ENCODE measurements at regions not wholly inside any gene's neighbourhood (a gene's known extent, or its start where the extent isn't known, plus 50 kb on each side); places are given as distances from the start of the nearest gene placed in this dataset.

DNA sequence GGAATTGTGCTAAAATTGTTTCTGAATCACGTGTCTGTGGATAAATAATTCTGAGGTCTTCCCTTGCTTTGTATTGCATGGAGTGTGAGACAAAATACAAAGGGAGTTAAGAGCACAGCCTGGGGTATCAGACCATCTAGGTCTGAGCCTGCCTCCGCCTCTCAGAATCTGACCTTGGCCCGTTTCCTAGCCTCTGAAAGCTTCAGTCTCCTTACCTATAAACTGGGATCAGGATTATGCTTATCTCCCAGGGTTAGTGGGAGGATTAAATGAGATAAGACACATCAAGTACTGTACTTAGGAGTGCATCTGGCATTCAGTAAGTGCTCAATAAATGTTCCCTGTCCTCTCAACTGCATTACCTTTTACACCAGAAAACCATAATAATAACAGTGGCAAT is 140.6 kb upstream of the TENM3 start:
- 88% methylated on average over 1 of the region's 3 CpGs for WGBS (ENCODE audit: insufficient coverage)
- Histone ChIP-seq H3K4me3 (ENCODE audit: control insufficient read depth in 1 of 2, extremely low read depth in 1 of 2, low read length in 1 of 2) (no peak overlapping the region), H3K4me1 (ENCODE audit: control insufficient read depth in 1 of 2, extremely low read depth in 1 of 2, insufficient read depth in 2 of 2, low read length in 2 of 2) (no peaks in the 10 kb centered on the region), H3K27ac (ENCODE audit: low read length) (no peak overlapping the region), H3K36me3 (ENCODE audit: control insufficient read depth in 2 of 2, extremely low read depth in 1 of 2, insufficient read depth in 1 of 2, low read length in 1 of 2) (no peaks in the 10 kb centered on the region), H3K9me3 (no peaks in the 10 kb centered on the region), H3K27me3 (replicated peaks in 1 of 2; ENCODE audit: control insufficient read depth in 2 of 2, extremely low read depth in 1 of 2, insufficient read depth in 2 of 2, low read length in 1 of 2) (no peaks in the 10 kb centered on the region)
- H3K27ac Mint-ChIP-seq: no peak overlapping the region
- CTCF ChIA-PET: no interaction called here
- H3K4me1 Mint-ChIP-seq: no peaks in the 10 kb centered on the region
- DNase-seq (no peak), ATAC-seq (replicated peaks in 1 of 4) (no peak)
- POLR2A ChIA-PET: no interaction called here
- no peak overlapping the region for H3K4me3 Mint-ChIP-seq
- no peaks in the 10 kb centered on the region for H3K27me3 Mint-ChIP-seq
- H3K36me3 Mint-ChIP-seq: no peaks in the 10 kb centered on the region
- peaks cover 0 to 5% (median 4%) of the 10 kb centered on the region in 3 donors for H3K9me3 Mint-ChIP-seq

- CTCF ChIA-PET: interaction anchor here in 1 of 2 donors (0.5 kb wide), 1 partner anchor 311 kb away, joined by 7 read pairs; no protein-coding TSS in a partner anchor
- H3K9me3 Mint-ChIP-seq: no peaks in the 10 kb centered on the region
- H3K36me3 ChIP-seq (ENCODE audit: control insufficient read depth in 2 of 2, extremely low read depth in 1 of 2, insufficient read depth in 1 of 2, low read length in 1 of 2): no peaks in the 10 kb centered on the region
- H3K27me3 Mint-ChIP-seq: no peaks in the 10 kb centered on the region
- no peak overlapping the region for H3K4me3 ChIP-seq (ENCODE audit: control insufficient read depth in 1 of 2, extremely low read depth in 1 of 2, low read length in 1 of 2)
- H3K9me3 ChIP-seq: no peaks in the 10 kb centered on the region
- WGBS (ENCODE audit: insufficient coverage): 81% methylated on average over 2 of the region's 5 CpGs
- no peak overlapping the region for H3K27ac ChIP-seq (ENCODE audit: low read length)
- POLR2A ChIA-PET: interaction anchor here in 1 of 2 donors (0.6 kb wide), 1 partner anchor 638 kb away, joined by 4 read pairs; no protein-coding TSS in a partner anchor
- no peak overlapping the region for H3K4me3 Mint-ChIP-seq
- H3K4me1 Mint-ChIP-seq: no peaks in the 10 kb centered on the region
- ATAC-seq (replicated peaks in 1 of 4) (no peak), DNase-seq (no peak)
- no peak overlapping the region for H3K27ac Mint-ChIP-seq
- H3K27me3 ChIP-seq (replicated peaks in 1 of 2; ENCODE audit: control insufficient read depth in 2 of 2, extremely low read depth in 1 of 2, insufficient read depth in 2 of 2, low read length in 1 of 2): no peaks in the 10 kb centered on the region
- no peaks in the 10 kb centered on the region for H3K4me1 ChIP-seq (ENCODE audit: control insufficient read depth in 1 of 2, extremely low read depth in 1 of 2, insufficient read depth in 2 of 2, low read length in 2 of 2)
- H3K36me3 Mint-ChIP-seq: no peaks in the 10 kb centered on the region
These were observed 139.4 kb upstream of the TENM3 start for GRCh38 chr4:182103614-182104319.

DNA sequence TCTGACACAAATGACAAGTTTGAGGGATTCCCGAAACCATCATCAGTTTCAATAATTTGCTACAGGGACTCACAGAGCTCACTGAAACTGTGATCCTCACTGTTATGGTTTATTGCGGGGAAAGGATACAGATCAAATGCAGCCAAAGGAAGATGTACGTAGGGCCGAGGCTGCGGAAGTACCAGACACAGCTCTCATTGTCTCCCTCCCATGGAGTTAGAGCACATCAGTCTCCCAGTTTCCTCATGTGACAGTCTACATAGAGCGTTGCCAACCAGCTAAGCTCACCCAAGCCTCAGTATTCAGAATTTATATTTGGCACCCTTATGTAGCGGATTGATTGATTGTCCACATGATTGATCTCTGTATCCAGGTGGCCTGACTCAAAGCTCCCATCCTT is 137.8 kb upstream of the TENM3 start:
- 80% methylated on average over 4 of the region's 7 CpGs for WGBS (ENCODE audit: insufficient coverage)
- POLR2A ChIA-PET: no interaction called here
- no peaks in the 10 kb centered on the region for H3K36me3 ChIP-seq (ENCODE audit: control insufficient read depth in 2 of 2, extremely low read depth in 1 of 2, insufficient read depth in 1 of 2, low read length in 1 of 2)
- Mint-ChIP-seq H3K4me1 (no peaks in the 10 kb centered on the region), H3K9me3 (no peaks in the 10 kb centered on the region), H3K27ac (no peak overlapping the region), H3K27me3 (no peaks in the 10 kb centered on the region), H3K36me3 (no peaks in the 10 kb centered on the region), H3K4me3 (no peak overlapping the region)
- no peak overlapping the region for H3K27ac ChIP-seq (ENCODE audit: low read length)
- ATAC-seq (replicated peaks in 1 of 4): no peak
- no peaks in the 10 kb centered on the region for H3K27me3 ChIP-seq (replicated peaks in 1 of 2; ENCODE audit: control insufficient read depth in 2 of 2, extremely low read depth in 1 of 2, insufficient read depth in 2 of 2, low read length in 1 of 2)
- CTCF ChIA-PET: no interaction called here
- no peaks in the 10 kb centered on the region for H3K9me3 ChIP-seq
- H3K4me1 ChIP-seq (ENCODE audit: control insufficient read depth in 1 of 2, extremely low read depth in 1 of 2, insufficient read depth in 2 of 2, low read length in 2 of 2): no peaks in the 10 kb centered on the region
- no peak for DNase-seq
- no peak overlapping the region for H3K4me3 ChIP-seq (ENCODE audit: control insufficient read depth in 1 of 2, extremely low read depth in 1 of 2, low read length in 1 of 2)

- Histone ChIP-seq H3K9me3 (no peaks in the 10 kb centered on the region), H3K27me3 (replicated peaks in 1 of 2; ENCODE audit: control insufficient read depth in 2 of 2, extremely low read depth in 1 of 2, insufficient read depth in 2 of 2, low read length in 1 of 2) (no peaks in the 10 kb centered on the region), H3K27ac (ENCODE audit: low read length) (no peak overlapping the region), H3K4me3 (ENCODE audit: control insufficient read depth in 1 of 2, extremely low read depth in 1 of 2, low read length in 1 of 2) (no peak overlapping the region), H3K36me3 (ENCODE audit: control insufficient read depth in 2 of 2, extremely low read depth in 1 of 2, insufficient read depth in 1 of 2, low read length in 1 of 2) (no peaks in the 10 kb centered on the region), H3K4me1 (ENCODE audit: control insufficient read depth in 1 of 2, extremely low read depth in 1 of 2, insufficient read depth in 2 of 2, low read length in 2 of 2) (no peaks in the 10 kb centered on the region)
- DNase-seq (no peak), ATAC-seq (replicated peaks in 1 of 4) (no peak)
- no peaks in the 10 kb centered on the region for H3K27me3 Mint-ChIP-seq
- H3K9me3 Mint-ChIP-seq: no peaks in the 10 kb centered on the region
- H3K4me1 Mint-ChIP-seq: no peaks in the 10 kb centered on the region
- 85% methylated on average over 4 of the region's 8 CpGs for WGBS (ENCODE audit: insufficient coverage)
- H3K27ac Mint-ChIP-seq: no peak overlapping the region
- no peaks in the 10 kb centered on the region for H3K36me3 Mint-ChIP-seq
- H3K4me3 Mint-ChIP-seq: no peak overlapping the region
- ChIA-PET POLR2A (no interaction called here), CTCF (no interaction called here)
These were observed 135.3 kb upstream of the TENM3 start for GRCh38 chr4:182107931-182108330.

GRCh38 chr4:182111586-182111985 is 131.6 kb upstream of the TENM3 start:
- Histone ChIP-seq H3K27me3 (replicated peaks in 1 of 2; ENCODE audit: control insufficient read depth in 2 of 2, extremely low read depth in 1 of 2, insufficient read depth in 2 of 2, low read length in 1 of 2) (no peaks in the 10 kb centered on the region), H3K4me1 (ENCODE audit: control insufficient read depth in 1 of 2, extremely low read depth in 1 of 2, insufficient read depth in 2 of 2, low read length in 2 of 2) (no peaks in the 10 kb centered on the region), H3K36me3 (ENCODE audit: control insufficient read depth in 2 of 2, extremely low read depth in 1 of 2, insufficient read depth in 1 of 2, low read length in 1 of 2) (no peaks in the 10 kb centered on the region), H3K9me3 (no peaks in the 10 kb centered on the region), H3K4me3 (ENCODE audit: control insufficient read depth in 1 of 2, extremely low read depth in 1 of 2, low read length in 1 of 2) (no peak overlapping the region), H3K27ac (ENCODE audit: low read length) (no peak overlapping the region)
- no peaks in the 10 kb centered on the region for H3K4me1 Mint-ChIP-seq
- ChIA-PET CTCF (no interaction called here), POLR2A (no interaction called here)
- ATAC-seq (replicated peaks in 1 of 4) (no peak), DNase-seq (no peak)
- no peak overlapping the region for H3K27ac Mint-ChIP-seq
- 71% methylated on average over 1 of the region's 1 CpG for WGBS (ENCODE audit: insufficient coverage)
- H3K27me3 Mint-ChIP-seq: peaks cover 0 to 3% of the 10 kb centered on the region in 2 donors
- no peaks in the 10 kb centered on the region for H3K36me3 Mint-ChIP-seq
- no peak overlapping the region for H3K4me3 Mint-ChIP-seq
- H3K9me3 Mint-ChIP-seq: peaks cover 2 to 5% (median 4%) of the 10 kb centered on the region in 3 donors

DNA sequence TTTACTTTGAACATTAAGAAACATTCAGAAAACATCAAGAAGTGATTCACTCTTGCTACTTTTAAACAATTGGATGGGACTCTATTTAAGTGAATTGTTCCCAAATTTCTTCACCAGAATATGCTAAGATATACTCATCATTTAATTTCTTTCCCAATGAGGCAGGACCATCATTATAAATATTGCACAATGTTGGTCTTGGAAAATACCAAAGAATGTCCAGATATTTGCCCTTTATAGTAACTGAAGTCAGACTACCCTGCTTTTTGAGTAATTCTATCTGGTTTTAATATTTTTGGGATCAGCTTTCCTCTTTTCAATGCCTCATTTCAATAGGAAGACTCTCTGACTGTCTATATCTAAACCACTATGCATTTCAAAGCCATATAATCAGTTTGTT is 129.4 kb upstream of the TENM3 start:
- Histone ChIP-seq H3K4me1 (ENCODE audit: control insufficient read depth in 1 of 2, extremely low read depth in 1 of 2, insufficient read depth in 2 of 2, low read length in 2 of 2) (no peaks in the 10 kb centered on the region), H3K9me3 (no peaks in the 10 kb centered on the region), H3K27me3 (replicated peaks in 1 of 2; ENCODE audit: control insufficient read depth in 2 of 2, extremely low read depth in 1 of 2, insufficient read depth in 2 of 2, low read length in 1 of 2) (no peaks in the 10 kb centered on the region), H3K4me3 (ENCODE audit: control insufficient read depth in 1 of 2, extremely low read depth in 1 of 2, low read length in 1 of 2) (no peak overlapping the region), H3K27ac (ENCODE audit: low read length) (no peak overlapping the region), H3K36me3 (ENCODE audit: control insufficient read depth in 2 of 2, extremely low read depth in 1 of 2, insufficient read depth in 1 of 2, low read length in 1 of 2) (no peaks in the 10 kb centered on the region)
- H3K27me3 Mint-ChIP-seq: peaks cover 0 to 3% of the 10 kb centered on the region in 2 donors
- no peak overlapping the region for H3K4me3 Mint-ChIP-seq
- ChIA-PET POLR2A (no interaction called here), CTCF (no interaction called here)
- H3K9me3 Mint-ChIP-seq: peaks cover 4 to 5% (median 5%) of the 10 kb centered on the region in 3 donors
- DNase-seq: no peak
- H3K27ac Mint-ChIP-seq: no peak overlapping the region
- no peaks in the 10 kb centered on the region for H3K4me1 Mint-ChIP-seq
- no peaks in the 10 kb centered on the region for H3K36me3 Mint-ChIP-seq
- ATAC-seq (replicated peaks in 1 of 4): no peak

DNA sequence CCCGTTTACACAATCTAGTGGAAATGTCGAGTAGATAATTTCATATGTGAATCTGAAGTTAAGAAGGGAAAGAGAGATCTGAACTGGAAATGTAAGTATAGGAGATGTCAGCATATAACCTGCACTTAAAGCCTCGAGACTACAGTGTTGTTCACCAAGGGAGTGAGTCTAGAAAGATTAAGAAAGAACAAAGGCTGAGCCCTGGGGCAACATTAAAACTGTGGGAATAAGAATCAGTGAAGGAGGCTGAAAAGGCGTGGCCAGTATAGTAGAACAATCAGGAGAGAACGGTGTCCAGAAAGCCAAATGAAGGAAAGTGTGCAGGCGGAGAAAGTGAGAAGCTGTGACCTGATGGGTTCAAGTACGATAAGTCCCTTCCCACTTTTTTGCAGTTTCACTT is 118.8 kb upstream of the TENM3 start:
- no peaks in the 10 kb centered on the region for H3K9me3 ChIP-seq
- Mint-ChIP-seq H3K4me3 (no peak overlapping the region), H3K4me1 (no peaks in the 10 kb centered on the region), H3K36me3 (no peaks in the 10 kb centered on the region), H3K27ac (no peak overlapping the region), H3K27me3 (peaks cover 0 to 3% of the 10 kb centered on the region in 2 donors), H3K9me3 (peaks cover 22 to 25% (median 24%) of the 10 kb centered on the region in 3 donors)
- DNase-seq (no peak), ATAC-seq (replicated peaks in 1 of 4) (no peak)
- H3K4me1 ChIP-seq (ENCODE audit: control insufficient read depth in 1 of 2, extremely low read depth in 1 of 2, insufficient read depth in 2 of 2, low read length in 2 of 2): no peaks in the 10 kb centered on the region
- H3K27me3 ChIP-seq (replicated peaks in 1 of 2; ENCODE audit: control insufficient read depth in 2 of 2, extremely low read depth in 1 of 2, insufficient read depth in 2 of 2, low read length in 1 of 2): peaks cover 0 to 2% of the 10 kb centered on the region in 2 experiments
- H3K36me3 ChIP-seq (ENCODE audit: control insufficient read depth in 2 of 2, extremely low read depth in 1 of 2, insufficient read depth in 1 of 2, low read length in 1 of 2): no peaks in the 10 kb centered on the region
- no peak overlapping the region for H3K4me3 ChIP-seq (ENCODE audit: control insufficient read depth in 1 of 2, extremely low read depth in 1 of 2, low read length in 1 of 2)
- CTCF ChIA-PET: no interaction called here
- H3K27ac ChIP-seq (ENCODE audit: low read length): no peak overlapping the region
- WGBS (ENCODE audit: insufficient coverage): 87% methylated on average over 4 of the region's 7 CpGs
- POLR2A ChIA-PET: no interaction called here
